HTR-8/SVneo (cell line): ENCODE measurements at regions not wholly inside any gene's neighbourhood (a gene's known extent, or its start where the extent isn't known, plus 50 kb on each side); places are given as distances from the start of the nearest gene placed in this dataset.
"Not testable (repeated sequence)": the region's sequence is repeated elsewhere in the genome, so short reads cannot be mapped to it uniquely, and the experiment has no call there.

Experiments used
- DNase-seq: peaks from one replicate; pipeline ENCODE4 v3.0.0; 2011; ENCODE audit warnings: low spot score, mixed read lengths; ENCODE audit not compliant: insufficient read length
- FAIRE-seq: peaks from 2 replicates; lab custom pipeline; 2011; peaks lifted over from hg19 to GRCh38; lab: Jason Lieb, UNC

- FAIRE-seq (no peak), DNase-seq (no peak)
Observed at GRCh38 chr2:156763174-156763573, 327.0 kb downstream of the GPD2 start.

- DNase-seq (no peak), FAIRE-seq (no peak)
Observed at GRCh38 chr2:156765043-156765442, 328.9 kb downstream of the GPD2 start.

- DNase-seq (no peak), FAIRE-seq (no peak)
Observed at GRCh38 chr2:156765450-156765849, 329.3 kb downstream of the GPD2 start.

GRCh38 chr2:156769802-156770201 is 333.6 kb downstream of the GPD2 start:
- no peak for FAIRE-seq
- no peak for DNase-seq

- DNase-seq (no peak), FAIRE-seq (no peak)
Observed at GRCh38 chr2:156778916-156779315, 342.7 kb downstream of the GPD2 start.

GRCh38 chr2:156779416-156780120 is 343.4 kb downstream of the GPD2 start:
- DNase-seq (no peak), FAIRE-seq (no peak)

GRCh38 chr2:156781677-156782076 is 345.5 kb downstream of the GPD2 start:
- DNase-seq, FAIRE-seq: not testable (repeated sequence)

GRCh38 chr2:156784020-156784701 is 348.0 kb downstream of the GPD2 start:
- no peak for FAIRE-seq

GRCh38 chr2:156787517-156787916 is 351.3 kb downstream of the GPD2 start:
- no peak for FAIRE-seq

More at GRCh38 chr2:156784020-156784701, 348.0 kb downstream of the GPD2 start:
- no peak for DNase-seq

GRCh38 chr2:156790343-156791037 is 354.3 kb downstream of the GPD2 start:
- no peak for FAIRE-seq
- DNase-seq: no peak

More at GRCh38 chr2:156787517-156787916, 351.3 kb downstream of the GPD2 start:
- DNase-seq: no peak

GRCh38 chr2:156792242-156792840 is 356.2 kb downstream of the GPD2 start:
- FAIRE-seq (no peak), DNase-seq (no peak)

GRCh38 chr2:156797832-156798231 is 361.7 kb downstream of the GPD2 start:
- DNase-seq (no peak), FAIRE-seq (no peak)

GRCh38 chr2:156800065-156800653 is 364.0 kb downstream of the GPD2 start:
- DNase-seq: no peak
- no peak for FAIRE-seq

GRCh38 chr2:156800781-156801361 is 364.7 kb downstream of the GPD2 start:
- DNase-seq (no peak), FAIRE-seq (no peak)

GRCh38 chr2:156803243-156803642 is 367.1 kb downstream of the GPD2 start:
- DNase-seq: no peak
- FAIRE-seq: no peak

GRCh38 chr2:156803967-156804366 is 367.8 kb downstream of the GPD2 start:
- FAIRE-seq (no peak), DNase-seq (no peak)

GRCh38 chr2:156810094-156810493 is 373.9 kb downstream of the GPD2 start:
- DNase-seq: no peak
- FAIRE-seq: no peak

GRCh38 chr2:156812496-156812895 is 376.3 kb downstream of the GPD2 start:
- FAIRE-seq: no peak
- DNase-seq: no peak

GRCh38 chr2:156817430-156817829 is 381.3 kb downstream of the GPD2 start:
- FAIRE-seq (no peak), DNase-seq (no peak)

GRCh38 chr2:156818221-156818620 is 382.0 kb downstream of the GPD2 start:
- no peak for FAIRE-seq

More at GRCh38 chr2:156818221-156818620, 382.0 kb downstream of the GPD2 start:
- no peak for DNase-seq
